NCI-H446 treated with DMSO at 0.1 percent for 48 hours (cell line): ENCODE measurements at regions not wholly inside any gene's neighbourhood (a gene's known extent, or its start where the extent isn't known, plus 50 kb on each side); places are given as distances from the start of the nearest gene placed in this dataset.
"Not testable (repeated sequence)": the region's sequence is repeated elsewhere in the genome, so short reads cannot be mapped to it uniquely, and the experiment has no call there.

ENCODE experiments used
- DNase-seq: peaks from one replicate; lab custom pipeline; 2025; lab: John Stamatoyannopoulos, UW

DNA sequence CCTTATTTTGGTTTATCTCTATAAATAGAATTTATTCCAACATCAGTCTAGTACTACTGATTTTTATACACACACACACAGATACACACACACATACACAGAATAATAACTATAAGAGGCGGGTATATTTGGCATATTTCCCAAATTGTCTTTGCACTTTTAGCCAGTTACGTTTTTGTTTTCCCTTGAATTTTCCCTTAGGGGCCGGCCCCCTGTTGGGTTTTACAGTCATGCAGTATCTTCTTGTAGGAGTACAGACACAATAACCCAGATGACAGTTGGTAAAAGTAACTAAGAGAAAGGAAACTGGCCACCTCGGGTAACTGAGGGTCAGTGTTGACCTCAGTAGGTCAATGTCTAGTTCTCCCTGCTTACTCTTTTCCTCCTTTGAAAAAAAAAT lies 50.9 kb downstream of the DISP1 start:
- no peak for DNase-seq

DNA sequence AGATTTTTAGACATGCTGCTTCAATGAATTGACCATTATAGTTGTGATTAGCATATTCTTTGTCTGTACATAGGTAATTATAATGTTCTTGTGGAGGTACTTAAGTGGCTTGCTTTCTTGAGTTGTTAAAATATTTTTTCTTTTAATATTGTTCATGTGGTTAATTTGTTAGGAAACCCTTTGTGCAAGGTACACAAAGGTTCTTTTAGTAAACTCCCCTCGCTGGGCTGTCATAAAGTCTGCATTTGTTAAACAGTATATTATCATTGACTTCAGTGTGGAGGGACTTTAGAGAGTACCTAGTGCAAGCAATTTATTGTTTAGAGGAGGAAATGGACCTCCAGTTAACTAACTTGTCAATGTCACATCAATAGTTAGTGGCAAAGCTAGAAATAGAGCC lies 52.5 kb downstream of the DISP1 start:
- DNase-seq, result no peak

DNA sequence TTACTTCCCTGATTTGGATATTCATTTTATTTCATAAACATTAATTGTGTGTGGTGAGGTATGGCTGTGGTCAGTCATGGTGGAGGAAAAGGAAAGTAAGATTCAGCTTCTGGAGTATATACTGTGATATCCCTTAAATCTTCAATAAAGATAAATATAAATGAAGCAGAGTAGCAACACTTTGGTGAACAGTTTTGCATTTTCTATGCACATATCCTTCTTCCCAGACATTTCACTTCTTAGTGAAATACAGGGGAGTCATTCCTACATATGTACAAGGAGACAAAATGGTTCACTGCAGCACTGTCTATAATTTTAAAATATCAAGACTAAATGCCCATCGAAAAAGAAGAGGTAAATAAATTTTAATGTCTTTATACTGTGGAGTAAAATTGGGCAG lies 61.3 kb downstream of the DISP1 start:
- no peak for DNase-seq

DNA sequence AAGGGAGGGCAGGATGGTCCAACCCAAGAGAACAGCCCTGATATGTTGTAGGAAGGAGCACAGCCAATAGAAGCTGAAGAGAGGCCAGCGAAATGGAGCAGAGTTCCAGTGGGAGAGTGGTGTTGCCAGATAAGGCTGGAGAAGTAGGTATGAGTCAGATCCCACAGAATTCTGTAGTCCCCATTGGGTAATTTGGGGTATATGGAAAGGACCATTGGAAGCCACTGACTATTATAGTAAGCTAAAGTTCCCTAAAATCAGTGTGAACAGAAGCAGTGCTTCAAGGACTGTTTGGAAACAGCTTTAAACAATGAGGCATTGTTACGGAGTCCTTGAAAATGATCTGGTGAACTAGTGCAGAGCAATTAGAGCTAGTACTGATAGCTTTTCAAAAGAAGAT lies 63.0 kb downstream of the DISP1 start:
- DNase-seq, result no peak

DNA sequence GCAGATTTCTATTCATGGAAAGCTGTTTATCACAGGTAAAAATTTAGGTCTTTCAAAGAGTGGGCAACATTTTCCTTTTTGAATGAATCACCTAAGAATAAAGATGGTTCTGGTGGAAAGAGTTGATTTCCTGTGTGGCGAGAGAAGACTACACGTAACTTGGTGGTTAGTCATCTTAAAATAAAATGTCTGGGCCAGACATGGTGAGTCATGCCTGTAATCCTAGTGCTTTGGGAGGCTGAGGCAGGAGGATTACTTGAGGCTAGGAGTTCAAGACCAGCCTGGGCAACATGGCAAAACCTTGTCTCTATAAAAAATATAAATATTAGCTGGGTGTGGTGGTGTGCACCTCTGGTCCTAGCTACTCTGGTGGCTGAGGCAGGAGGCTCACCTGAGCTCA lies 65.7 kb downstream of the DISP1 start:
- no peak for DNase-seq

DNA sequence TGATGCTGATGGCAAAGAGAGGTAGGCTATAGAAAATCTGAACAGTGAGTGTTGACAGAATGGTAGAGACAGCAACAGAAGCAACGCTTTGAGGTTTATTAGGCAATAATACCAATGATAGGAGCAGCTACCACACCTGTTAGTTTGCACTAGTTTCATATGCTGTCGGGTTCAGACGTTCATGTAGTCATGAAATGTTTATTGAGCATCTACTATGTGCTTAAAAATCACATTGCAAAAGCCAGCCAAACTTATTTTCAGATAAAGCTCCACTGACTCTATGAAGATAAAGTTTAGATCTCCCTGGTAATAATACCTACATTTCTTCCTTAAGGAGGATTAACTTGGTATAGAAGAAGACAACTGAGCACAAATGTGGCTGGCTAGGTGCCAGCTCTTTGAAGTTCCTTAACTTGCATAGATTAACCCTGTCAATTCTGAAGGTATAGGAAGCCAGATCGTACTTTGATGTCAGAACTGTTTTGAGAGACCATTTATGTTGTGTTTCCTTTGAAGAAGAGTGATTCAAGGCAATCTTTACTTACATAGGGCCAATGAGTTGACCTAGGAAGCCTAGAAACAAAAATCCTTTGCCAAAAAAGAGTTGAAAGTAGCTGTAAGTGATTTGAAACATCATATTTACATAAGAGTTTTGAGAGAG lies 71.5 kb downstream of the DISP1 start:
- no peak for DNase-seq

DNA sequence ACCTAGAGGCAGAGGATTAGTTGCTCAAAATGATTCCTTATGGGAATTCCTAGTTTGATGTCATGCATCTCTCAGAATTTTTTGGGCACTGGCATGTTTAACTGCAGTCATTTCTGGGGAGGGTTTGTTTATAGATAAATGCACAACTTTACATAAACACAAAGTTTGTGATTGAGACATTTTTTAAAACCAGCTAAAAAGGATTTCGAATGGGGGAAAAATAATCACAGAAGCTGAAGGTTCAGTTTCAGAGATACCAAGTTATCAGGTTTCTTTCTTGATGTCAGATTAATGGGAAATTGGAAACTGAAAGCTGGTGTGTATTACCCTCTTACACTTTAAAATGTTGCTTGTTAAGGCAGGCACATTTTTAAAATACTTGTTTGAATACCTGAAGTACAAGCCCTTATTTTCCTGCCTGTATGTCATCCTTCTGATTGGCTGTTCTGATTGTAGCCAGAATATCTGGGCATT lies 72.1 kb downstream of the DISP1 start:
- DNase-seq, result no peak

DNA sequence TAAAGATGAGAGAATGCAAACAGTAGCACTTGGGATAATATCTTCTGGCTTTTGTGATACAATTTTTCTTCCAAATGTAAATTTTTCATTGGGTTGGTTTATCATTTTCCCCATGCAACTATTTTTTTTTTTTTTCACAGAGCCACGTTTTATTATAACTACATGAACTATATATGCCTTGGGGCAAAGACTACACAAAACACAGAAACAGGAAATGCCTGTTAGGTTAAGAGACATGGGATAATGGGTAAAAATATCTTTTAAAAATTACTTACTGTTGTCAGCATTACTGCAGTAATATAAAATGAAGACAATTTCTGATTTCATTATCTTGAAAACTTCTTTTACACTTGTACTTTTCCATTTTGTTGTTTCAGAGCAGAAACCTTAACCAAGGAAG lies 74.6 kb downstream of the DISP1 start:
- no peak for DNase-seq

DNA sequence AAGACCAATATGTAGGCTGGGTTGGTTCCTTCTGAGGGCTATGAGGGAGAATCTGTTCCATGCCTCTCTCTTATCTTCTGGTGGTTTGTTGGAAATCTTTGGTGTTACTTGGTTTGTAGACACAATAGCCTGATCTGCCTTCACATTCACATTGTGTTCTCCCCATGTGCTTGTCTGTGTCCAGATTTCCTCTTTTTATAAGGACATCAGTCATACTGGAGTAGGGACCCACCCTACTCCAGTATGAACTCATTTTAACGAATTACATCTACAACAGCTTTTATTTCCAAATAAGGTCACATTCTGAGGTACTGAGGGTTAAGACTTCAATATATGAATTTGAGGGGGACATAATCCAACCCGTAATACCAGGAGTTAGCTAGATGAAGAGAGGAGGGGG lies 75.9 kb downstream of the DISP1 start:
- no peak for DNase-seq

DNA sequence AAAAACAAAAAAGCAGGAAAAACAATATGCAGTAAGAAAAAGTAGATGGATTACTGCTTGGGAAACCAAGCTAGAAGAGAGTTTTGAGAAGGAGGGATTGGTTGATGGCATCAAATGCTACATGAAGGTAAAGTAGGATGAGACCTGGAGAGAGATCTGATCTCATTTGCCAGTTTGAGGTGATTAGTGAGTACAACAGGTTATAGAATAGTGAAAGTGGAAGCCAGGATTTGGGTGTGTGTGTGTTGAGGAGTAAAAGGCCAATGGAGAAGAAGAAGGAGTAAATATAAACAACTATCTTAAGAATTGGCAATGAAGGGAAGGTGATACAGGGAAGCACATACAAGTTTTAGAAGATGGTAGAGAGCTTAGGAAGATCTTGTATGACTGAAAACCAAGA lies 76.7 kb downstream of the DISP1 start:
- no peak for DNase-seq

DNA sequence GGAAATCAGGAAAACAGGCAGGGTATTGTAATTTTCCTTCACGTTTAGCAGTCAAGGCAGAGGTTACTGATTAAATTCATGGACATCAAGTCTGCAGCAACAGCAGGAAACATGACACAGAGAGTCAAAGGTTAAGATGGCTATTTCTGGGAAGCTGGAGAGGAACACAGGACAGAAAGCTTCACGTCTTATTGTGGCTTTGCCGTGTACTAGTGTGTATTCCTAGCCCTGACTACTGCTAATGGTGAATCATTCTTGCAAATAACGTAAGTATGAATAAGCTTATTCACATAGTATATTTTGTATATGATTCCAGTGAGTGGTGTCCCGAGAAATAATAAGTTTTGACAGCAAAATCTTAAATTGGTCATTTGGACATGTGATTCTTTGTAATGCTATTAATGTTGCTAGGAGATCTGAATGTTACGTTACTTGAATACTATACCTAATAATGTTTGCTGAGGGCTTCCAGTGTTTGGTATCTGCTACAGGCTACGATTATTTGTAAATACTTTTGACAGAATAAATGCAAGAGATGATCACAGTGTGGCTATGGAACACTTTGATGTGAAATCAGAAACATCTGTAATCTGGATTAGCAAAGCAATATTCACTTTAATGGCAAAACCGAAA lies 77.4 kb downstream of the DISP1 start:
- no peak for DNase-seq

DNA sequence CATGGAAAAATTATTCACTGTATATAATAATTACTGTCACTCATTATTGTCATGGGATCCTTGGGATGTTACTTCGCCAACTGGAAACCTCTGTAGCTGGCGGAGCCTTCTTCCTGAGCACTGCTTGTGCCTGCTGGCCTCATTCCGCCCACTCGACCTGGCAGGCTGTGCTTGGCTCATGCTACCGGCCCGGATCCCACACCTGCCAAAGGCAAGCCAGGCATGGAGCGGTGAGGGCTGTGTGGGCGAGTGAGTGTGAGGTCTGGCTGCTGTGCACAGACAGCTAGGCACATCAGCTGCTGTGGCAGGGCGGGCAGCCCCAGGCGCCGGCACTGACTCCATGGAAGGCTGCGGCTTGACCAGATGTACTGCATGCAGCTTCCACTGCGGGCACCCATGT lies 78.4 kb downstream of the DISP1 start:
- DNase-seq, result no peak

DNA sequence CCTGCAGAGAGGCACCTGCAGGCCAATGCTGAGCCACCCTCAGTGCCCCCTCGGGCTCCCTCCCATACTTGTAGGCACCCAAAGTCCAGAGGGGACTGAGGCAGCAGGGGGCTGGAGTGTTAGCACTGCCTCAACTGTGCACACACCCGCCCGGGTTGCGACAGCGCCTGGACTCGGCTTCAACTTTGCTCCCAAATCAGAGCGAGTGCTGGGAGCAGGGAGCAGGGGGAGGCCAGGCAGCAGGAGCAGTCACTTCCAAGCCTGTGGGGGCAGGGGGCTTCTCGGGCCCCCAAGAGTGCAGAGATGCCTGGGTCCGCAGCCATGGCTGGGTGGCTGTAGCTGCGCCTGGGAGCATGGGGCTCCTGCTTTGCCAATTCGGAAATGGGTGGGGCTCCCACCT lies 79.5 kb downstream of the DISP1 start:
- DNase-seq, result no peak

DNA sequence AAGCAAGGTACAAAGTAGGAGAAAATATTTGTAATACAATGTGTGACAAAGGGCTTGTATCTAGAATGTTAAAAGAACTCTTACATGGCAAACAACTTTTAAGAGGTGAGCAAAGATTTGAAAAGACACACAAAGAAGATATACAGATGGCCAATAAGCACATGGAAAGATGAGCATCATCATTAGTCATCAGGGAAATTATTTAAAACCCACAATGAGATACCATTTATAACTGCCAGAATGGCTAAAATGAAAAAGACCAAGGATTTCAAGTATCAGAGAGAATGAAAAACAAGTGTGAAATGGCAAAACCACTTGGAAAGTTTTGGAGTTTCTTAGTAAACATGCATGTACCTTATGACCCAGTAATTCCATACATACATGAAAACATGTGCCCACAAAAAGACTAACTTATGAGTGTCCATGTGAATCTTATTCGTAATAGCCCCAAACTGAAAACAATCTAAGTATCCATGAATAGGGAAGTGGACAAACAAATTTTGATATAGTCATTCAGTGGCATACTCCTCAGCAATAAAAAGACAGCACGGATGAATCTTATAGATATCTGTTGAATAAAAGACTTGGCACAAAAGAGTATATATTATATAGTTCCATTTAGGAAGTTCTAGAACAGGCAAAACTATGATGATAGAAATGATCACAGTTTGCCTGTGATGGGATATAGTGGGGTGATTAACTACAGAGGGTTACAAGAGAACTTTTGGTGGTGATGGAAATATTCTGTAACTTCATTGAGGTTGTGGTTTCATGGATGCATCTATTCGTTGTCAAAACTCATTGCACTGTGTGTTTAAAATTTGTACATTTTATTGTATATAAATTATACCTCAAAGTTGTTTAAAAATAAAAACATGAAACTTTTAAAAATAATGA lies 82.0 kb downstream of the DISP1 start:
- no peak for DNase-seq

DNA sequence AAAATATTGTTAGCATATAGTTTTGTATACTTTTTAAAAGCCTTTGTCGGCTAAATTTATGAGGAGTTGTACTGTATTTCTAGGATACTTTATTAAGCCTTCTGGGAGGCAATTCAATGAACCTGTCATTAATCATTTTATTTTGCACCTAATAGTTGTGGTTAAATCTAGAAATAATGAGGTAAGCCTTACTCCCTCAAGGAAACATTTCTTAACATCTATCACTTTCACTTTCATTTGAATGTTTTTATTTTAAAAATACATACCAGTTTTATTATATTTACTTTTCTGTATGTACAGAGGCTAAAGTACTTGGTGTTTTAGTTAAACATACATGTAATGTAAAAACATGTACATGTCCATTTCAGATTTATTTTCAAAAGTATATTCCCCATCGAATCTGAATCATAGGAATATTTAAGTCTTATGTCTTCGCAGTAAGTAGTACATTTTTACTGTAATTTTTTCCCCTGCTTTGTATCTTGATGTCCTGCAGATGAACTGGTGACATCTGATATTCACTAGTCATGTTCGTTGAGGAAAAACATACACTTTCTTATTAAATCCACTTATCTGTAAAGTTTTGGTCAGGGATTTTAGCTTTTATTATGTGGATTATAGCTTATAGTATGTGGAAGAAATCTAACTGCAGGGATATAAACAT lies 82.8 kb downstream of the DISP1 start:
- DNase-seq, result no peak

DNA sequence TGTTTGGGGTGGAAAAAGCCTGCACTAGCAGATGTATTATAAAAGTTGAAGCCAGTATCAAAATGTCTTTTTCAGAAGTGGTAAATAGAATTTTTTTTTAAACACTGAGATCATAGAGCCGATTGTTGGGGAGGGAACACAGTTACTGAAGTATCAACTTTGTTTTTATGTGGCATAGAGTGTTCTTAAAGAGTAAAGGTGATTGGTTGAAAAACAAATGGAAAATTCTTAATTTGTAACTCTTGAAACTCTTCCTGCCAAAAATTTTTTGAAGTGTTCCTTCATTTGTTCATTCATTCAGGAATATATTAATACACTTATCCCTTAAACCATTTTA lies 83.3 kb downstream of the DISP1 start:
- no peak for DNase-seq

DNA sequence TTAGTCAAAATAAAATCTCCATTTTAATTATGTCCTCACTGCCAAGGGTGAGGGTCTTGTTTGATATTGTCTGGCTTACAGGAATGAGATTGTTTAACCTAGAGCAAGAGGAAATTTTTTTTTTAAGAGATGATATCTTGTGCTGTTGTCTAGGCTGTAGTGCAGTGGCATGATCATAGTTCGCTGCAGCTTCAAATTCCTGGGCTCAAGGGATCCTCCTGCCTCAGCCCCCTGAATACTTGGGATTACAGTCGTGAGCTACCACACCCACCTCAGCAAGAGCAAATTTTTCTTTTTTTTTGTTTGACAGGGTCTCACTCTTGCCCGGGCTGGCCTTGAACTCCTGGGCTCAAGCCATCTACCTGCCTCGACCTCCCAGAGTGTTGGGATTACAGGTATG lies 84.6 kb downstream of the DISP1 start:
- no peak for DNase-seq

DNA sequence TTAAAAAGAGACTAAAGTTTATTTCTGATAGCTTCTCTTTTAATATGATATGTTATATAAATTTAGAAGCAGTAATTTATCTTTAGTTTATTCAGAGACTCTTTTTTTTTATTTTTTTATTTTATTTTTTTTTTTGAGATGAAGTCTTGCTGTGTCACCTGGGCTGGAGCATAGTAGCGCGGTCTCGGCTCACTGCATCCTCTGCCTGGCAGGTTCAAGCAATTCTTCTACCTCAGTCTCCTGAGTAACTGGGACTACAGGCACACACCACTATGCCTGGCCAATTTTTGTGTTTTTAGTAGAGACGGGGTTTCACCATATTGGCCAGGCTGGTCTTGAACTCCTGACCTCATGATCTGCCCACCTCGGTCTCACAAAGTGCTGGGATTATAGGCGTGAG lies 89.6 kb downstream of the DISP1 start:
- DNase-seq, result no peak

DNA sequence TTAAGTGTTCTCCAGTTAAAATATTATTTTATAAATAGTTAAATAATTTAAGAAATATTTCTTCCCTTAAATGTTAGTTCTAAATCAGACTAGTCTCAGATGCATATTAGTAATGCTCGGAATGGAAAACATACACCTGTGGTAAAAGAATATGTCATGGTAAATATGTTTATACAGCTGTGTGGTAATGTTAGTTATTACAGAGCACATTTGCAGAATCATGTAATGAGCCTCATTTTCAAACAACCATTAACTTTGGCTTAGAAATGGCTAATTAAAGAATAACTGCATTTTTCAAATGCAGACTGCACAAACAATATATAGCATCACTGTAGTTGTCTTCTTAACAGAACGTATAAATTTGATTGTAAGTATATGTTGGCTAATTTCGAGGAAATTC lies 90.3 kb downstream of the DISP1 start:
- DNase-seq, result no peak

DNA sequence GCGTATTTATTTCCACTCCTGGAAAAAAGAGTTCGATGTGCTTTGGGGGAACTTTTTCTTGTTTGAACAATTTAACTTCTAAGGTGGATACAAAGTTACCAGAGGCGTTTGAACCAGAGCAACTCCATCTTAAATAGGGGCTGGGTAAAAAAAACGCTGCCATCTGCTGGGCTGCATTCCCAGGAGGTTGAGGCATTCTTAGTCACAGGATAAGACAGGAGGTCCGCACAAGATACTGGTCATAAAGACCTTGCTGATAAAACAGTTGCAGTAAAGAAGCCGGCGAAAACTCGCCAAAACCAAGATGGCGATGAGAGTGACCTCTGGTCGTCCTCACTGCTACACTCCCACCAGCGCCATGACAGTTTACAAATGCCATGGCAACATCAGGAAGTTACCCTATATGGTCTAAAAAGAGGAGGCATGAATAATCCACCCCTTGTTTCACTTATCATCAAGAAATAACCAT lies 91.5 kb downstream of the DISP1 start:
- not testable (repeated sequence) for DNase-seq

DNA sequence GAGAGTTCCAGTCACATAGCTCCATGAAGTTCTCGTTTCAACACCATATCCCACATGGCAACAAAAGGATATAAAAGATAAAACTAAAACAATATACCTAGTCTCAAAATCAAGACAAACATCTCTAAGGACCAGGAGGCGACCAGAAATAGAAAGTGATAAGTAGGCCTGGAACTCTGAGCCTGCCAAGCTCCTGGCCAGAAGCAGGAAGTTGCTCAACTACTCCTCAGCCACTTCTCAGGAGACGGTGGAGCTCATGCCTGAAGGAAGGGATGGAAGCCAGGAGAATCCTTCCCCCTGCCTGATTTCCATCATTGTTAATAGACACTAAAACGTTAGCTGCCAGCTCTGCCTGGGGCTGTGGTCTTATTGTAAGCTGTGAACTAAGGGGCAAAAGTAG lies 94.7 kb downstream of the DISP1 start:
- DNase-seq, result no peak

DNA sequence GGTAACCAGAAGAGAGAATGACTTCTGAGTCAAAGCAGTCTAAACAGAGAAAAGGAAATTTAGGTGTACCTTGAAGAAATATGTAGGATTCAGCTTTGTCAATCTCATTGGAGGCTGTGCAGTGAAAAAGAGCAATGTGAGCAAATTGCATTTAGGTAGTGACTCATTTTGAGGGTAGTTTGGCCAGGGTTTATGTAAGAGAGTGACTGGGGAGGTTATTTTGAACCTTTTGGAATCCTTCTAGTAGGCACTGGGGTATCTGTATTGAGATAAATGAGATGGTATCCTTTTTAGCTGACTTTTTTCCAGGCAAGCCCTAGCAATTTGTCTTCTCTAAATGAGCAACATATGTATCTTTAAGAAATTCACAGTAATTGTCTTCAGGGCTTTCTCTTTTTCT lies 95.9 kb downstream of the DISP1 start:
- no peak for DNase-seq

DNA sequence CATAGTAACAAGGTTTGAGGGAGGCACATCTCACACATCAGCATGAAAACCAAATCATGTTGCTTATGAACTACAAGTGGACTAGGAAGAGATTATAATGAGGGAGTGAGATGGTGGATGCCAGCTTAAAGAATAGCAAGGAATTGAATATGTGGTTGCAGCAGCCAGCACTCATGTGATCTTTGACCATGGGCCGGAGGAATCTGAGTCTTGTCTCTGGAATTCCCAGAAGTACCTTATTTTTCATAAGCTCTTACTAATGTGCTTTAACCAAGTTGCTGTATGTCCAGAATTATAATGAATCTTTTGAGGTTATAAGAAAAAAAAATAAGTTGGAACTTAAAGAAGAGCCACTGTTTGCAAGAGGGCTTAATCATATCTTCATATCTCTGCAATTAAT lies 97.0 kb downstream of the DISP1 start:
- DNase-seq, result no peak
